Aorta (tissue), 5 donors: ENCODE measurements at regions not wholly inside any gene's neighbourhood (a gene's known extent, or its start where the extent isn't known, plus 50 kb on each side); places are given as distances from the start of the nearest gene placed in this dataset.

Experiments
- ATAC-seq: fragments of 200-7000 bp; cut with Tn5 transposase; one replicate; pipeline ENCODE4 v1.9.1; 2022; ENCODE audit warnings: moderate library complexity; ENCODE audit not compliant: low FRiP score
- DNase-seq, 2 donors: peaks; one replicate each; pipeline ENCODE4 v3.0.0-alpha.2; 2020
- H3K27ac ChIP-seq, 2 donors: one replicate each; pipeline ENCODE4 v1.5.1; 2013; ENCODE audit warnings: low read length in 2 of 2, mild to moderate bottlenecking in 2 of 2, moderate library complexity in 2 of 2, control low read depth in 1 of 2, inconsistent platforms in 1 of 2, low read depth in 1 of 2
- H3K27me3 ChIP-seq, 2 donors: one replicate each; pipeline ENCODE4 v1.6.1; 2013; ENCODE audit warnings: control low read depth in 1 of 2, low read length in 1 of 2, mild to moderate bottlenecking in 1 of 2, moderate library complexity in 1 of 2; ENCODE audit not compliant: insufficient read depth in 2 of 2, control insufficient read depth in 1 of 2
- H3K36me3 ChIP-seq, 2 donors: one replicate each; pipeline ENCODE4 v1.6.1; 2013; ENCODE audit warnings: control low read depth in 1 of 2, low read length in 1 of 2, mild to moderate bottlenecking in 1 of 2; ENCODE audit not compliant: insufficient read depth in 2 of 2, control insufficient read depth in 1 of 2
- H3K4me1 ChIP-seq, 2 donors: one replicate each; pipeline ENCODE4 v1.6.1; 2013; ENCODE audit warnings: low read length in 2 of 2, control low read depth in 1 of 2, mild to moderate bottlenecking in 1 of 2, moderate library complexity in 1 of 2; ENCODE audit not compliant: insufficient read depth in 2 of 2, control insufficient read depth in 1 of 2
- H3K4me3 ChIP-seq, 2 donors: one replicate each; pipeline ENCODE4 v1.5.1; 2013; ENCODE audit warnings: low read length in 2 of 2, control low read depth in 1 of 2, mild to moderate bottlenecking in 1 of 2
- H3K9me3 ChIP-seq: one replicate; pipeline ENCODE4 v1.6.1; 2013; ENCODE audit warnings: mild to moderate bottlenecking, low read length; ENCODE audit not compliant: control insufficient read depth
- WGBS, 2 donors: extraction: QIAGEN DNeasy Blood & Tissue Kit; methylation state at CpG; one replicate each; pipeline ENCODE4 v1.1.7; 2013; 5-methylcytosine and 5-hydroxymethylcytosine counted together
- intact Hi-C, 2 donors: fragments of 100-400 bp; cut with DNase I; formaldehyde crosslinking; loops; one replicate each; pipeline versions ENCODE4 v1.14.2 to v1.15.0; 2022
- donor health status: healthy with polysubstance abuse.
- donor health status: Bipolar disorder and iron deficiency.
- donor health status: DM: no; HTN: no; CAD: no.
- donor health status: DM: no; HTN: no; CAD: no.
- donor health status: DM: yes; HTN: yes; CAD: no.

DNA sequence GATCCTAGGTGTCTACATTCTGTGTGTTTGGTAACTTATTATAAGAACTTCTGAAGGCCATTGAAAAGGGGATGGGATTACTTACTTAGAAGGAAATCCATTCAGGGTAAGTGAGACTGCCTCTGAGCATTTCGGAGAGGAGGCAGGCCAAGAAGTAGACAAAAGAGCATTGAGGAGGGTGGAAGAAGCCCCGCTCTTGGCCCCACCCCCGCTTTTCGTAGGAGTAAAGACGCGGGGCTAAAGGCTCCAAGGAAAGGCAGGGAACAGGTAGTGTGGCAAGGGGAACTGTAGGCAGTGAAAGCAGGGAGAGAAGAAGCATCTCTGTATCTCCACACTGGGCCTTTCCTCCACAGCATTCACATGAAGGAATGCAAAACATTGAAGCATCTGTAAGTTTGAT, 51.8 kb upstream of the GRIK1 start:
- no peak for DNase-seq
- no peaks in the 10 kb centered on the region for H3K9me3 ChIP-seq
- H3K27me3 ChIP-seq = no peaks in the 10 kb centered on the region
- no peak overlapping the region for H3K27ac ChIP-seq
- intact Hi-C loops = no loop called here
- no peak for ATAC-seq
- no peak overlapping the region for H3K4me3 ChIP-seq
- no peaks in the 10 kb centered on the region for H3K4me1 ChIP-seq
- no peaks in the 10 kb centered on the region for H3K36me3 ChIP-seq
- WGBS, 2 donors = 64 to 65% methylated on average over 6 of the region's 6 CpGs

DNA sequence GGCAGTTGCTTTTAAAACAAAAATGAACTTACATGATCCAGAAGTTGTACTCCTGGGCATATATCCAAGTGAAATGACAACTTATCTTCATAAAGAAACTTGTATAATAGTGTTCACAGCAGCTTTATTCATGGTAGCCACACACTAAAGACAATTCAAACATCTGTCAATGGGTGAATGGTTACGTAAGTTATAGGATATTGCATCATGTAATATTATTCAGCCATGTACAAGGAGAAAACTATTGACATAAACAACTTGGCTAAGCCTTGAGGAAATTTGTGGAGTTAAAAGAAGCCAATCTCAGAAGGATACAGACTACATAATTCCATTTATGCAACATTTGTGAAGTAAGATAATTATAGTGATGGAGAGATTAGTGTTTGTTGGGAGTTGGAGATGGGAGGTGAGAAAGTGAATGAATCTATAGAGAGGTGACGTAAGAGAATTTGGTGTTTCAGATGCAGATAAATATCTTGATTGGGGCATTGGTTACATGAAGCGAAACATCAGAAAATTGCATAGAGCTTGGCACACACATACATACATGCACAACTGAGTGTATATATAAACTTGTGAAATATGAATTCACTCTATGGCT, 49.9 kb upstream of the GRIK1 start:
- Histone ChIP-seq H3K27me3 (no peaks in the 10 kb centered on the region), H3K4me3 (no peak overlapping the region), H3K9me3 (no peaks in the 10 kb centered on the region), H3K36me3 (no peaks in the 10 kb centered on the region), H3K27ac (no peak overlapping the region), H3K4me1 (no peaks in the 10 kb centered on the region)
- WGBS, 2 donors = 94 to 95% methylated on average over 3 of the region's 3 CpGs
- DNase-seq = no peak
- ATAC-seq = no peak
- intact Hi-C loops = no loop called here
